WTC11 (cell line): ENCODE measurements at regions not wholly inside any gene's neighbourhood (a gene's known extent, or its start where the extent isn't known, plus 50 kb on each side); places are given as distances from the start of the nearest gene placed in this dataset.

Source experiments
- ATAC-seq: fragments of 200-7000 bp; cut with Tn5 transposase; 2 replicates; pipeline ENCODE4 v1.10.0; 2021; ENCODE audit warnings: mild to moderate bottlenecking, moderate library complexity
- CTCF ChIA-PET: fragments of 300-600 bp; sonication (Branson Sonifier 250); formaldehyde crosslinking; loops from one replicate; lab custom pipeline; 2021; ENCODE audit warnings: antibody characterized with exemption; lab: Charles Lee
- POLR2A ChIA-PET: fragments of 350-600 bp; sonication (Branson Sonifier 250); formaldehyde crosslinking; loops from one replicate; lab custom pipeline; 2021; ENCODE audit warnings: antibody characterized with exemption; lab: Charles Lee
- DNase-seq: peaks from one replicate; pipeline ENCODE4 v3.0.0; 2021; ENCODE audit warnings: low spot score
- H3K27ac Mint-ChIP-seq: 2 replicates; pipeline ENCODE4 v1.8.0; 2021; ENCODE audit warnings: mixed read lengths
- H3K27me3 Mint-ChIP-seq: 2 replicates; pipeline ENCODE4 v1.8.0; 2021; ENCODE audit warnings: low read depth, mild to moderate bottlenecking, moderate library complexity, mixed read lengths
- H3K36me3 Mint-ChIP-seq: 2 replicates; pipeline ENCODE4 v1.8.0; 2021; ENCODE audit warnings: mixed read lengths
- H3K4me1 Mint-ChIP-seq: 2 replicates; pipeline ENCODE4 v1.8.0; 2022; ENCODE audit warnings: mixed read lengths
- H3K4me3 Mint-ChIP-seq: 2 replicates; pipeline ENCODE4 v1.8.0; 2021; ENCODE audit warnings: mild to moderate bottlenecking, moderate library complexity, mixed read lengths
- H3K9me3 Mint-ChIP-seq: 2 replicates; pipeline ENCODE4 v1.8.0; 2021; ENCODE audit warnings: mixed read lengths
- ESRRA ChIP-seq: sonication (generic); formaldehyde crosslinking; IDR thresholded peaks from 2 replicates; pipeline ENCODE4 v1.8.1; 2022; ENCODE audit warnings: mild to moderate bottlenecking, missing genetic modification reagents, borderline replicate concordance
- FOXJ3 ChIP-seq: sonication (generic); formaldehyde crosslinking; IDR thresholded peaks from 2 replicates; pipeline ENCODE4 v1.9.0; 2021; ENCODE audit warnings: missing genetic modification reagents, mild to moderate bottlenecking, borderline replicate concordance
- HMGA2 ChIP-seq: fragments of 250-450 bp; sonication (Bioruptor Pico); IDR thresholded peaks from 2 replicates; pipeline ENCODE4 v1.4.0; 2021; ENCODE audit warnings: mild to moderate bottlenecking, moderate library complexity
- JAZF1 ChIP-seq: fragments of 250-450 bp; sonication (Bioruptor Pico); IDR thresholded peaks from 2 replicates; pipeline ENCODE4 v1.9.0; 2021; ENCODE audit warnings: moderate library complexity, mild to moderate bottlenecking, inconsistent platforms
- JUN ChIP-seq: sonication (generic); formaldehyde crosslinking; IDR thresholded peaks from 2 replicates; pipeline ENCODE4 v1.8.0; 2023; ENCODE audit warnings: mild to moderate bottlenecking, missing genetic modification reagents
- MXD4 ChIP-seq: fragments of 250-450 bp; sonication (Bioruptor Pico); IDR thresholded peaks from 2 replicates; pipeline ENCODE4 v1.8.0; 2021; ENCODE audit warnings: mild to moderate bottlenecking, moderate library complexity, borderline replicate concordance
- MYBL2 ChIP-seq: sonication (generic); formaldehyde crosslinking; IDR thresholded peaks from 2 replicates; pipeline ENCODE4 v1.8.1; 2023; ENCODE audit warnings: mild to moderate bottlenecking, moderate library complexity, missing genetic modification reagents
- NFE2L1 ChIP-seq: sonication (generic); formaldehyde crosslinking; IDR thresholded peaks from 2 replicates; pipeline ENCODE4 v1.8.1; 2023; ENCODE audit warnings: missing genetic modification reagents
- RELA ChIP-seq: sonication (generic); formaldehyde crosslinking; IDR thresholded peaks from 2 replicates; pipeline ENCODE4 v1.8.1; 2022; ENCODE audit warnings: missing genetic modification reagents, mild to moderate bottlenecking, borderline replicate concordance
- SMAD4 ChIP-seq: sonication (generic); formaldehyde crosslinking; IDR thresholded peaks from 2 replicates; pipeline ENCODE4 v1.8.0; 2022; ENCODE audit warnings: mild to moderate bottlenecking, missing genetic modification reagents
- TEAD4 ChIP-seq: sonication (generic); formaldehyde crosslinking; IDR thresholded peaks from 2 replicates; pipeline ENCODE4 v1.8.0; 2022; ENCODE audit warnings: mild to moderate bottlenecking, missing genetic modification reagents
- TP53 ChIP-seq: sonication (generic); formaldehyde crosslinking; IDR thresholded peaks from 2 replicates; pipeline ENCODE4 v1.8.1; 2023; ENCODE audit warnings: mild to moderate bottlenecking, missing genetic modification reagents
- ZNF121 ChIP-seq: sonication (generic); formaldehyde crosslinking; IDR thresholded peaks from 2 replicates; pipeline ENCODE4 v1.8.0; 2023; ENCODE audit warnings: missing genetic modification reagents
- TF ChIP-seq, protein P1 (sequence below): sonication (generic); formaldehyde crosslinking; IDR thresholded peaks from 2 replicates; pipeline ENCODE4 v1.8.1; 2023; ENCODE audit warnings: mild to moderate bottlenecking, missing genetic modification reagents, moderate library complexity
- TF ChIP-seq, protein P2 (sequence below): sonication (generic); formaldehyde crosslinking; IDR thresholded peaks from 2 replicates; pipeline ENCODE4 v1.8.0; 2022; ENCODE audit warnings: mild to moderate bottlenecking, missing genetic modification reagents
- TF ChIP-seq, protein P3 (sequence below): fragments of 250-450 bp; sonication (Bioruptor Pico); conservative IDR thresholded peaks from 2 replicates; pipeline ENCODE4 v1.9.0; 2021; ENCODE audit warnings: mild to moderate bottlenecking
- TF ChIP-seq, protein P4 (sequence below): sonication (generic); formaldehyde crosslinking; IDR thresholded peaks from 2 replicates; pipeline ENCODE4 v1.8.0; 2022; ENCODE audit warnings: mild to moderate bottlenecking, missing genetic modification reagents
- TF ChIP-seq, protein P5 (sequence below): sonication (generic); formaldehyde crosslinking; IDR thresholded peaks from 2 replicates; pipeline ENCODE4 v1.8.1; 2022; ENCODE audit warnings: low read depth, mild to moderate bottlenecking, moderate library complexity, missing genetic modification reagents, borderline replicate concordance
- TF ChIP-seq, protein P6 (sequence below): sonication (generic); formaldehyde crosslinking; IDR thresholded peaks from 2 replicates; pipeline ENCODE4 v1.8.1; 2022; ENCODE audit warnings: low read depth, missing genetic modification reagents, borderline replicate concordance
- TF ChIP-seq, protein P7 (sequence below): sonication (generic); formaldehyde crosslinking; IDR thresholded peaks from 2 replicates; pipeline ENCODE4 v1.8.1; 2023; ENCODE audit warnings: mild to moderate bottlenecking, missing genetic modification reagents, borderline replicate concordance
- TF ChIP-seq, protein P8 (sequence below): fragments of 250-450 bp; sonication (Bioruptor Pico); IDR thresholded peaks from 2 replicates; pipeline ENCODE4 v2.1.2; 2022; ENCODE audit warnings: mild to moderate bottlenecking, moderate library complexity

DNA sequence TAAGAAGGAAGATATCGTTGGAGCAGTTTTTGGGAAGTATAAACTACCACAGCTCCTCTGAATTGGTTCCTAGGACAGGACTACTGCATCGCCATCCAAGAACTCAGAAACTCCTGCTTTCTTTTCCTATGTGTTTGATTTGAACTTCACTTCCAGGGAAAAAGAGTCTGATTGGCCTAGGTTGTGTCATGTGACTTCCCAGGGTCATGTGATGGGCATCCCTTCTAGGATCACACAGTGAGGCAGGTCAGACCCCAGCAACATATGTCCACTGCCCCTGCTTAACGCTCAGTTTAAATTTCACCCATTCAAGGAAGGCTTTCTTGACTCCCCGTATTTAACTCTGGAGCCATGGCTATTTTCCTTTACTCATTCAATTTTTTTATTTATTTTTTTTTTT, 445.2 kb upstream of the SALL1 start:
- no peak overlapping the region for H3K27ac Mint-ChIP-seq
- H3K4me1 Mint-ChIP-seq, result peaks cover 16% of the 10 kb centered on the region
- H3K27me3 Mint-ChIP-seq, result no peaks in the 10 kb centered on the region; the same call in 1 of the 2 replicates
- H3K36me3 Mint-ChIP-seq, result peaks cover 24% of the 10 kb centered on the region; the same call in 1 of the 2 replicates
- ChIA-PET POLR2A (no interaction called here), CTCF (no interaction called here)
- TF ChIP-seq, protein P1, sequence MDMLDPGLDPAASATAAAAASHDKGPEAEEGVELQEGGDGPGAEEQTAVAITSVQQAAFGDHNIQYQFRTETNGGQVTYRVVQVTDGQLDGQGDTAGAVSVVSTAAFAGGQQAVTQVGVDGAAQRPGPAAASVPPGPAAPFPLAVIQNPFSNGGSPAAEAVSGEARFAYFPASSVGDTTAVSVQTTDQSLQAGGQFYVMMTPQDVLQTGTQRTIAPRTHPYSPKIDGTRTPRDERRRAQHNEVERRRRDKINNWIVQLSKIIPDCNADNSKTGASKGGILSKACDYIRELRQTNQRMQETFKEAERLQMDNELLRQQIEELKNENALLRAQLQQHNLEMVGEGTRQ, result peak; percentile 46
- TF ChIP-seq TEAD4 (CRISPR knock-in tag), result no peak
- H3K4me3 Mint-ChIP-seq, result no peak overlapping the region
- no peak for ATAC-seq
- DNase-seq, result no peak
- H3K9me3 Mint-ChIP-seq, result peaks cover 29% of the 10 kb centered on the region

DNA sequence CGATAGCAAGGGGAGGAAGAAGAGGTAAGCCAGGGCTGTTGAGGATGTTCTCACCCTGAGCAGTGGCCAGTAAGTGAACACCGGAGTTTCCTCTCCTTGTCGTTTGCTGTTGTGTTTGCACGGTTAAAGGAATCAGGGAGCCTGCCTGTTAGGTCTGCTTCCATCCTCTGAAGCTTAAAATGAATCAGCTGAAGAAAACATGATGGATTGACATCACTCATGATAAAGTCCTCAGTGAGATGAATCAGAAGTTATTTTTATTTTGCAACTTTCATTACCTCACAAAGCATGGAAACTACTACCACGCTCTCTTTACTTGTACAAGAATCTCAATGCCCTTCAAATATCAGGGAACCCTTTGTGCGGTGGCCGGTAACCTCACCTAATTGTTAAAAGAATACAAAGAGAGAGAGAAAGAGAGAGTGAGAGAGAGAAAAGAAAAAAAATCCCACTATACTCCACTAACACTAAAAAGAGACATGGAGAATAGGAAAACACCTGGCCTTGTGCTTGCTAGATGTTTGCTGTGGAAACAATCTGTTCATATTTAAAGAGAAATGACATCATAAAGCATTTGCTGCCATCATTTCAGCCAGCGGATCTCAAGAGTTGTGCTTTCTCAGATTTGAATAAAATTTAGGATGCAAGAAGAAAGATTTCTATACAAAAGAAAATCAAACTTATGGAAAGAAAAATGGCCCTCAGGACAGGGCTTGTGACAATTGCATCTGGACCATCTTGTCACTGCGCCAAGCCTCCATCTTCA, 441.6 kb upstream of the SALL1 start:
- ChIA-PET CTCF (no interaction called here), POLR2A (interaction anchor here (0.6 kb wide), 1 partner anchor 172 kb away, joined by 11 read pairs; no protein-coding TSS in a partner anchor)
- Mint-ChIP-seq H3K4me3 (no peak overlapping the region), H3K27me3 (no peaks in the 10 kb centered on the region; the same call in 1 of the 2 replicates), H3K27ac (peak overlapping the region; percentile 75), H3K4me1 (peaks cover 22% of the 10 kb centered on the region), H3K9me3 (peaks cover 15% of the 10 kb centered on the region), H3K36me3 (peaks cover 14% of the 10 kb centered on the region; the same call in 1 of the 2 replicates)
- DNase-seq (no peak), ATAC-seq (no peak)
- TF ChIP-seq MXD4, result no peak
- TF ChIP-seq, protein P2, sequence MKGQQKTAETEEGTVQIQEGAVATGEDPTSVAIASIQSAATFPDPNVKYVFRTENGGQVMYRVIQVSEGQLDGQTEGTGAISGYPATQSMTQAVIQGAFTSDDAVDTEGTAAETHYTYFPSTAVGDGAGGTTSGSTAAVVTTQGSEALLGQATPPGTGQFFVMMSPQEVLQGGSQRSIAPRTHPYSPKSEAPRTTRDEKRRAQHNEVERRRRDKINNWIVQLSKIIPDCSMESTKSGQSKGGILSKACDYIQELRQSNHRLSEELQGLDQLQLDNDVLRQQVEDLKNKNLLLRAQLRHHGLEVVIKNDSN, result no peak
- TF ChIP-seq NFE2L1, result no peak
- no peak for TF ChIP-seq ZNF121 (CRISPR knock-in tag)
- TF ChIP-seq, protein P3, sequence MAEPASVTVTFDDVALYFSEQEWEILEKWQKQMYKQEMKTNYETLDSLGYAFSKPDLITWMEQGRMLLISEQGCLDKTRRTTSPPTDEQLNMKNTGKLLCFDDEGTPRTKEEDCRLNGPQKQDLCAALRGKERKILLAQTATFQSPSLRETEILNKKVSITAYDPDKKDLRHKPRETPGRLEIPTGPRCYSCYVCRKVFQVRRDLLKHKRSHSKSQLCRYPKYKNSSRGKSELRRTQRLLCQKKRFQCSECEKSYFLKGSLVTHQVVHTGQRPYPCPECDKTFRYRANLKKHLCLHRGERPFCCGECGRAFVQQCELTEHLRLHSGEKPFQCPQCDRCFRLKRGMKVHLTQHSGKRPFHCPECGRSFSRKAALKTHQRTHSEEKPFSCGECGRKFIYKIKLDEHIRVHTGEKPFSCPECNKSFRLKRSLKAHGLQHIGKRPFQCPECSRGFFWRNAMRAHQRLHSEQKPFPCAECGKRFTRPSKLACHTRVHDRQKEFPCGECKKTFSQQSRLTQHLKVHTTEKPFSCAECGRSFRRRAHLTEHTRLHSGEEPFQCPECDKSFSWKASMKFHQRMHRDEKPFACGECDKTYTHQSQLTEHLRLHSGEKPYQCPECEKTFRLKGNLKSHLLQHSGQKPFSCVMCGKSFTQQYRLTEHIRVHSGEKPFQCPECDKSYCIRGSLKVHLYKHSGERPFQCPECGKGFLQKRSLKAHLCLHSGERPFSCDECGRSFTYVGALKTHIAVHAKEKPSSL (CRISPR knock-in tag), result no peak
- no peak for TF ChIP-seq JAZF1
- TF ChIP-seq RELA, result no peak
- no peak for TF ChIP-seq TP53 (CRISPR knock-in tag)
- TF ChIP-seq, protein P4, sequence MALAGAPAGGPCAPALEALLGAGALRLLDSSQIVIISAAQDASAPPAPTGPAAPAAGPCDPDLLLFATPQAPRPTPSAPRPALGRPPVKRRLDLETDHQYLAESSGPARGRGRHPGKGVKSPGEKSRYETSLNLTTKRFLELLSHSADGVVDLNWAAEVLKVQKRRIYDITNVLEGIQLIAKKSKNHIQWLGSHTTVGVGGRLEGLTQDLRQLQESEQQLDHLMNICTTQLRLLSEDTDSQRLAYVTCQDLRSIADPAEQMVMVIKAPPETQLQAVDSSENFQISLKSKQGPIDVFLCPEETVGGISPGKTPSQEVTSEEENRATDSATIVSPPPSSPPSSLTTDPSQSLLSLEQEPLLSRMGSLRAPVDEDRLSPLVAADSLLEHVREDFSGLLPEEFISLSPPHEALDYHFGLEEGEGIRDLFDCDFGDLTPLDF (CRISPR knock-in tag), result no peak
- TF ChIP-seq, protein P5, sequence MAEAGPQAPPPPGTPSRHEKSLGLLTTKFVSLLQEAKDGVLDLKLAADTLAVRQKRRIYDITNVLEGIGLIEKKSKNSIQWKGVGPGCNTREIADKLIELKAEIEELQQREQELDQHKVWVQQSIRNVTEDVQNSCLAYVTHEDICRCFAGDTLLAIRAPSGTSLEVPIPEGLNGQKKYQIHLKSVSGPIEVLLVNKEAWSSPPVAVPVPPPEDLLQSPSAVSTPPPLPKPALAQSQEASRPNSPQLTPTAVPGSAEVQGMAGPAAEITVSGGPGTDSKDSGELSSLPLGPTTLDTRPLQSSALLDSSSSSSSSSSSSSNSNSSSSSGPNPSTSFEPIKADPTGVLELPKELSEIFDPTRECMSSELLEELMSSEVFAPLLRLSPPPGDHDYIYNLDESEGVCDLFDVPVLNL (CRISPR knock-in tag), result no peak
- TF ChIP-seq, protein P6, sequence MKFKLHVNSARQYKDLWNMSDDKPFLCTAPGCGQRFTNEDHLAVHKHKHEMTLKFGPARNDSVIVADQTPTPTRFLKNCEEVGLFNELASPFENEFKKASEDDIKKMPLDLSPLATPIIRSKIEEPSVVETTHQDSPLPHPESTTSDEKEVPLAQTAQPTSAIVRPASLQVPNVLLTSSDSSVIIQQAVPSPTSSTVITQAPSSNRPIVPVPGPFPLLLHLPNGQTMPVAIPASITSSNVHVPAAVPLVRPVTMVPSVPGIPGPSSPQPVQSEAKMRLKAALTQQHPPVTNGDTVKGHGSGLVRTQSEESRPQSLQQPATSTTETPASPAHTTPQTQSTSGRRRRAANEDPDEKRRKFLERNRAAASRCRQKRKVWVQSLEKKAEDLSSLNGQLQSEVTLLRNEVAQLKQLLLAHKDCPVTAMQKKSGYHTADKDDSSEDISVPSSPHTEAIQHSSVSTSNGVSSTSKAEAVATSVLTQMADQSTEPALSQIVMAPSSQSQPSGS (CRISPR knock-in tag), result no peak
- TF ChIP-seq FOXJ3, result no peak
- TF ChIP-seq, protein P7, sequence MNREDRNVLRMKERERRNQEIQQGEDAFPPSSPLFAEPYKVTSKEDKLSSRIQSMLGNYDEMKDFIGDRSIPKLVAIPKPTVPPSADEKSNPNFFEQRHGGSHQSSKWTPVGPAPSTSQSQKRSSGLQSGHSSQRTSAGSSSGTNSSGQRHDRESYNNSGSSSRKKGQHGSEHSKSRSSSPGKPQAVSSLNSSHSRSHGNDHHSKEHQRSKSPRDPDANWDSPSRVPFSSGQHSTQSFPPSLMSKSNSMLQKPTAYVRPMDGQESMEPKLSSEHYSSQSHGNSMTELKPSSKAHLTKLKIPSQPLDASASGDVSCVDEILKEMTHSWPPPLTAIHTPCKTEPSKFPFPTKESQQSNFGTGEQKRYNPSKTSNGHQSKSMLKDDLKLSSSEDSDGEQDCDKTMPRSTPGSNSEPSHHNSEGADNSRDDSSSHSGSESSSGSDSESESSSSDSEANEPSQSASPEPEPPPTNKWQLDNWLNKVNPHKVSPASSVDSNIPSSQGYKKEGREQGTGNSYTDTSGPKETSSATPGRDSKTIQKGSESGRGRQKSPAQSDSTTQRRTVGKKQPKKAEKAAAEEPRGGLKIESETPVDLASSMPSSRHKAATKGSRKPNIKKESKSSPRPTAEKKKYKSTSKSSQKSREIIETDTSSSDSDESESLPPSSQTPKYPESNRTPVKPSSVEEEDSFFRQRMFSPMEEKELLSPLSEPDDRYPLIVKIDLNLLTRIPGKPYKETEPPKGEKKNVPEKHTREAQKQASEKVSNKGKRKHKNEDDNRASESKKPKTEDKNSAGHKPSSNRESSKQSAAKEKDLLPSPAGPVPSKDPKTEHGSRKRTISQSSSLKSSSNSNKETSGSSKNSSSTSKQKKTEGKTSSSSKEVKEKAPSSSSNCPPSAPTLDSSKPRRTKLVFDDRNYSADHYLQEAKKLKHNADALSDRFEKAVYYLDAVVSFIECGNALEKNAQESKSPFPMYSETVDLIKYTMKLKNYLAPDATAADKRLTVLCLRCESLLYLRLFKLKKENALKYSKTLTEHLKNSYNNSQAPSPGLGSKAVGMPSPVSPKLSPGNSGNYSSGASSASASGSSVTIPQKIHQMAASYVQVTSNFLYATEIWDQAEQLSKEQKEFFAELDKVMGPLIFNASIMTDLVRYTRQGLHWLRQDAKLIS (CRISPR knock-in tag), result no peak
- TF ChIP-seq MYBL2 (CRISPR knock-in tag), result no peak
- no peak for TF ChIP-seq ESRRA
- TF ChIP-seq SMAD4, result no peak
- TF ChIP-seq HMGA2, result no peak
- TF ChIP-seq JUN, result no peak
- TF ChIP-seq, protein P8, sequence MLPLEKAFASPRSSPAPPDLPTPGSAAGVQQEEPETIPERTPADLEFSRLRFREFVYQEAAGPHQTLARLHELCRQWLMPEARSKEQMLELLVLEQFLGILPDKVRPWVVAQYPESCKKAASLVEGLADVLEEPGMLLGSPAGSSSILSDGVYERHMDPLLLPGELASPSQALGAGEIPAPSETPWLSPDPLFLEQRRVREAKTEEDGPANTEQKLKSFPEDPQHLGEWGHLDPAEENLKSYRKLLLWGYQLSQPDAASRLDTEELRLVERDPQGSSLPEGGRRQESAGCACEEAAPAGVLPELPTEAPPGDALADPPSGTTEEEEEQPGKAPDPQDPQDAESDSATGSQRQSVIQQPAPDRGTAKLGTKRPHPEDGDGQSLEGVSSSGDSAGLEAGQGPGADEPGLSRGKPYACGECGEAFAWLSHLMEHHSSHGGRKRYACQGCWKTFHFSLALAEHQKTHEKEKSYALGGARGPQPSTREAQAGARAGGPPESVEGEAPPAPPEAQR (CRISPR knock-in tag), result no peak
